ENCODE measurements at regions not wholly inside any gene's neighbourhood (a gene's known extent, or its start where the extent isn't known, plus 50 kb on each side); places are given as distances from the start of the nearest gene placed in this dataset.

DNA sequence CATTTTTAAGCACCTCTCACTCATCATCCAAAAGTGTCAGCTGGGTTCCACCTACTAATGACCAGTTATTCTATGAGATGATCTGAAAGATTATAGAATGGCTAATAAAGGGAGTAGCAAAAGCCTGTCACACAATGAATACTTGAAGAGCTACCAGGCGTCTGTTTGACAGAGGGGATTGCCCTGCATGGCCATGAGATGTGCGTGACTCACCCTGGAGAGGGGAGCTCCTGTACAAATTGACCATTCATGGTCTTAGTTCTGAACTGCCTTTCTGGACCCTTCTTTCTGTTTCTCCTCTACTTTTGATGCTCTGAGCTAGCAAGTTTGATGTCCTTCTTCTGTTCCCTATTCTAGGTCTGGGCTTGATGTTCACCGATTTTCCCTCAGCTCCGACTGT, 85.2 kb upstream of the ABCD3 start:
- H3K9me3 Mint-ChIP-seq: no peaks in the 10 kb centered on the region
- H3K27me3 Mint-ChIP-seq: peaks cover 18% of the 10 kb centered on the region
- H3K4me3 Mint-ChIP-seq: no peak overlapping the region
- no peak for DNase-seq
- H3K27ac Mint-ChIP-seq: no peak overlapping the region
- H3K4me1 Mint-ChIP-seq: peaks cover 7% of the 10 kb centered on the region
- H3K36me3 Mint-ChIP-seq: no peaks in the 10 kb centered on the region

- Mint-ChIP-seq H3K27me3 (peaks cover 22% of the 10 kb centered on the region), H3K36me3 (no peaks in the 10 kb centered on the region), H3K4me1 (peaks cover 7% of the 10 kb centered on the region), H3K9me3 (no peaks in the 10 kb centered on the region), H3K27ac (no peak overlapping the region), H3K4me3 (no peak overlapping the region)
- DNase-seq: no peak
Measured at GRCh38 chr1:94332516-94332915, 85.7 kb upstream of the ABCD3 start.

DNA sequence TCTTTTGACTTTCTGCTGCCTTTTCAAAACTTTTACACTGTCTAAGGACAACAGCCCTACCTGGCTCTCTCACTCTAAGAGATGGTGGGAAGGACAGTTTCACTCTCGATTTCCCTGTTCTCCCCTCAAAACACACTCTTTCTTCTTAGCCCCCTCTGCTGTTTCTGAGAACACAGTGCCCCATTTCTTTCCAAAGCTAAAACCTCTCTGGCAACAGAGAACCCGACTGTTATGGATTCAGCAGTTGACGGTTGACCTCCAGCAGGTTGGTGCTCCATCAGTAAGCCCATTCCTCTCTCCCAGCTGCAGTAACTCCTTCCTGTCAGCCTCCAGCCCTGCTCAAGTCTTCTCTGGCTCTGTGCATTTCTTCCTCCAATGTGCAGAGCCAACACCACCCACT, 88.2 kb upstream of the ABCD3 start:
- Mint-ChIP-seq H3K36me3 (no peaks in the 10 kb centered on the region), H3K27me3 (peaks cover 41% of the 10 kb centered on the region), H3K27ac (no peak overlapping the region), H3K4me1 (peaks cover 10% of the 10 kb centered on the region), H3K4me3 (no peak overlapping the region), H3K9me3 (no peaks in the 10 kb centered on the region)
- no peak for DNase-seq

- DNase-seq: no peak
- Mint-ChIP-seq H3K9me3 (no peaks in the 10 kb centered on the region), H3K4me1 (peaks cover 10% of the 10 kb centered on the region), H3K27me3 (peaks cover 41% of the 10 kb centered on the region), H3K4me3 (no peak overlapping the region), H3K27ac (no peak overlapping the region), H3K36me3 (no peaks in the 10 kb centered on the region)
Measured at GRCh38 chr1:94329276-94329675, 88.9 kb upstream of the ABCD3 start.

DNA sequence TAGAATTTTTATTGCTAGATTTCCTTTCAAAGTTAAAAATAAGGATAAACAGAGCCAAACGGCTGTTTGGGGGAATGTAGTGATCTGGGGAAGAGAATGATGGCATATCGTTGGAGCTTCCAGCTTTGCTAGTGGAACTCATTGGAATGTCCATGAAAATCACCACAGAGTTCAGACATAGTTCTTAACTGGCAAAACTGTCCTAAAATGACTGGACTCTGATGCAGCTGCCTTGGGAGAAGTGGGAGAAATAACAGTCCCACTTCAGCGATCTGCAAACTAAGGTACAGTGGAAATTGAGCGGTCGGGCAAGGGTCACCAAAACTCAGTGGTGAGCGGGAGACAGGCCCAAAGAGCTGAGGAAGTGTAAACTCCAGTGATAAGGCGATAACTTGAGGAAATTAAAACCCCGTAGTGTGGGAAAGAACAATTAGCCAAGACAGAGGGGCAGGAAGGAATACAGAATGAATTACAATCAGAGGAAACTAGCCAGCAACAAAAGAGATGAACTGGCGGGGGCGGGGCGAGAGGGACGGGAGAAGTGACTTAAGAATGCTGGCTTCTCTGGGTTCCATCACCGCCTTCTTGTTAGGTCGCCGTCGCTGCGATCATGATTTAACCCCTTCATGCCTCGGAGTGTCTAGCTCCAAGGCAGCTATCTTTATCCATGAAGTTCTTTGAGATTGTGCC, 89.8 kb upstream of the ARHGAP29 start:
- H3K9me3 Mint-ChIP-seq: no peaks in the 10 kb centered on the region
- H3K4me1 Mint-ChIP-seq: peaks cover 10% of the 10 kb centered on the region
- no peak for DNase-seq
- H3K4me3 Mint-ChIP-seq: no peak overlapping the region
- H3K27ac Mint-ChIP-seq: no peak overlapping the region
- no peaks in the 10 kb centered on the region for H3K36me3 Mint-ChIP-seq
- H3K27me3 Mint-ChIP-seq: peaks cover 45% of the 10 kb centered on the region

GRCh38 chr1:94326329-94326728, 88.9 kb upstream of the ARHGAP29 start:
- H3K27me3 Mint-ChIP-seq: peaks cover 45% of the 10 kb centered on the region

DNA sequence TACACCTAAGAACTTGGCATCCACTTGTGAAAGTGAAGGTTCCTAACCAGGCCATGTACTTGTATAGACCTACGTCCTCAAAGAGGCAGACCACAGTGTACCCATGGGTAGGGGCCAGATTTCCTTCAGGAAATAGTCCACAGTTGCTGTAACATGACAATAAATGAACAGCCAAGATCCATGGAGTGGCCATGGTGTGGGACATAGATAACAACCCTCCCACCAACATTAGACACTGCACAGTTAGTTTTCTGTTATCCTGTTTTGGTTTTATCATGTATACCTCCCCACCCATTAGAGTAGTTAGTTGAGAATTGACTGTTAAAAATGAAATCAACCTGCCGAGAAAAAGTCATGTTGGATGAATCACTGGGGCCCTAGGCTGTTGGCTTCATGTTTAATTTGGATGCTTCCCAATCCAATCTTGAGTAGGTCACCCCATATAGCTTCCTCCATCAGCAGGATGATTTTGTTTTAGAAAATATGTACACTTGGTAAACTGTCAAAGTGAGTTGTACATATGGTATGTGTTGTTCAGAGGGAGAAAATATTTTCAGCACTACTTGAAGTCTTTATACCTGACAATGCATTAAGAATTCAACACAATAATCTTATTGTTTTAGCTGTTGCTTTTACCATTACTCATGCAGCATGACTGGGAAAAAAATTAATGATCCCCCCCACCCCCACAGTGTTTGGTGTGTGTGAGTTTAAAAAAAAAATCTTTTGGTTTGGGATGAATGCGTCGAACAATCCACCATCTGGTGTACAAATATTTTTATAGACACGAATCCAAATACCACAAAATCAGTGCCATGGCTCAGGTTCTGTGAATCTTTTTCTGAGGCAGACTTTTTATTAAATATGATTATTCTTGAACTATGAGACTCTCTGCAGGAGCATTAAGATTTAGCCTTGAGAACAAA, 88.3 kb upstream of the ARHGAP29 start:
- no peak overlapping the region for H3K4me3 Mint-ChIP-seq
- H3K4me1 Mint-ChIP-seq: peaks cover 10% of the 10 kb centered on the region
- H3K27me3 Mint-ChIP-seq: peaks cover 49% of the 10 kb centered on the region
- H3K9me3 Mint-ChIP-seq: no peaks in the 10 kb centered on the region
- no peak for DNase-seq
- no peaks in the 10 kb centered on the region for H3K36me3 Mint-ChIP-seq
- H3K27ac Mint-ChIP-seq: no peak overlapping the region

More at GRCh38 chr1:94326329-94326728, 88.9 kb upstream of the ARHGAP29 start:
- Mint-ChIP-seq H3K4me3 (no peak overlapping the region), H3K36me3 (no peaks in the 10 kb centered on the region), H3K27ac (no peak overlapping the region), H3K9me3 (no peaks in the 10 kb centered on the region), H3K4me1 (peaks cover 10% of the 10 kb centered on the region)
- DNase-seq: no peak

DNA sequence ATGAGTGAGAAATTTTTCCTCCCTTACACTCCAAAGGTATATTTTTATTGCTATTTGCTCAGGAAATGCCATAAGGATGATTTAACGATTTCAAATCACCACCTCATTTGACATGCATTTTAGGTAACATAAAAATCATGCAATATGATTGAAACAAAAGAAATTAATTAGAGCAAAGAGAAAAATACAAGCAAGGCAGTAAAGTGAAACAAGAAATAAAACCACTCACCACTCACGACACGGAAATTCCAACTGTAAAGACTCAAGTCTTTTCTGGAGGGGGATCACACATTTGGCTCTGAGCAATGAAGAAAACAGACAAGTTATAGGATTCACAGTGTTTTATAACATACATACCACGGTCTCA, 86.8 kb upstream of the ARHGAP29 start:
- H3K27ac Mint-ChIP-seq: no peak overlapping the region
- H3K36me3 Mint-ChIP-seq: no peaks in the 10 kb centered on the region
- H3K27me3 Mint-ChIP-seq: peaks cover 45% of the 10 kb centered on the region
- H3K9me3 Mint-ChIP-seq: no peaks in the 10 kb centered on the region
- no peak for DNase-seq
- peaks cover 3% of the 10 kb centered on the region for H3K4me1 Mint-ChIP-seq
- H3K4me3 Mint-ChIP-seq: no peak overlapping the region

GRCh38 chr1:94323311-94324177, 86.2 kb upstream of the ARHGAP29 start:
- no peaks in the 10 kb centered on the region for H3K9me3 Mint-ChIP-seq
- no peak overlapping the region for H3K27ac Mint-ChIP-seq
- DNase-seq: no peak
- H3K4me3 Mint-ChIP-seq: no peak overlapping the region
- H3K4me1 Mint-ChIP-seq: peaks cover 3% of the 10 kb centered on the region
- peaks cover 42% of the 10 kb centered on the region for H3K27me3 Mint-ChIP-seq
- no peaks in the 10 kb centered on the region for H3K36me3 Mint-ChIP-seq

DNA sequence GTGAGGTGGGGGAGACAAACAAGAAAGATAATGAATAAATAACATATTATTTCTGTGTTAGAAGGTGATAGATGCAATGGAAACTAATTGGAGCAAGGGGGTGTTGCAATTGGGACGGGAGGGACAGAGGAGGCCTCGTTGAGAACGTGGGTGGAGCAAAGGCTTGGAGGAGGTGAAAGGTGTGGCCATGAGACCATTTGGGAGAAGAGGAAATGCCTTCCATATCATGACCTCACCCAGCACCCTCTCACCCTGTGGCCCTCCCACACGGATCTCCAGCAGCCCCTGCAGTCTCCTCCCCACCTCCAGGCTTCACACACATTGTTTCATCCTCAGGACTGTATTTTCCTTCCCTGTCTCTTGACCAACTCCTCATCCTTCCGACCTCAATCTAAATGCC, 85.3 kb upstream of the ARHGAP29 start:
- H3K4me1 Mint-ChIP-seq: peaks cover 3% of the 10 kb centered on the region

DNA sequence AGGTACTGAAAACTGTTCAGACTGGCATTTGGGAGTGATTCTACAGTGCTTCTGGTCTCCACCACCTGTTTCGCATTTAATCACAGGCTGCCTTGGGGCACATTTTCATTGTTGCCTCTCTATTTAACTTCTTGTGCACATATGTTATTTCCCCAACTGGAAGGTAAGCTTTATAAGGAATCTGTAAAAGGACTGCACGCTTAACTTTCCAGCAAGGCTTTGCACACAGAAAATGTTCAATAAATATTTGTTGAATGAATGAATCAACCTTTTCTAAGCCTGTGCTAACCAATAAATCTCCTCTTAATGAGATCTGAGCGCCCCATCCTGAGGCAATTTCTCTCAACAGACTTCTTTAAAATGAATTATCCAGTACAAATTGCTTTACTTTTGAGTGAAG, 84.3 kb upstream of the ARHGAP29 start:
- Mint-ChIP-seq H3K4me1 (no peaks in the 10 kb centered on the region), H3K27ac (no peak overlapping the region), H3K27me3 (peaks cover 24% of the 10 kb centered on the region), H3K36me3 (no peaks in the 10 kb centered on the region), H3K9me3 (no peaks in the 10 kb centered on the region), H3K4me3 (no peak overlapping the region)
- no peak for DNase-seq

More for the DNA sequence above, 85.3 kb upstream of the ARHGAP29 start:
- no peak overlapping the region for H3K27ac Mint-ChIP-seq
- H3K9me3 Mint-ChIP-seq: no peaks in the 10 kb centered on the region
- peaks cover 34% of the 10 kb centered on the region for H3K27me3 Mint-ChIP-seq
- H3K36me3 Mint-ChIP-seq: no peaks in the 10 kb centered on the region
- no peak for DNase-seq
- H3K4me3 Mint-ChIP-seq: no peak overlapping the region

DNA sequence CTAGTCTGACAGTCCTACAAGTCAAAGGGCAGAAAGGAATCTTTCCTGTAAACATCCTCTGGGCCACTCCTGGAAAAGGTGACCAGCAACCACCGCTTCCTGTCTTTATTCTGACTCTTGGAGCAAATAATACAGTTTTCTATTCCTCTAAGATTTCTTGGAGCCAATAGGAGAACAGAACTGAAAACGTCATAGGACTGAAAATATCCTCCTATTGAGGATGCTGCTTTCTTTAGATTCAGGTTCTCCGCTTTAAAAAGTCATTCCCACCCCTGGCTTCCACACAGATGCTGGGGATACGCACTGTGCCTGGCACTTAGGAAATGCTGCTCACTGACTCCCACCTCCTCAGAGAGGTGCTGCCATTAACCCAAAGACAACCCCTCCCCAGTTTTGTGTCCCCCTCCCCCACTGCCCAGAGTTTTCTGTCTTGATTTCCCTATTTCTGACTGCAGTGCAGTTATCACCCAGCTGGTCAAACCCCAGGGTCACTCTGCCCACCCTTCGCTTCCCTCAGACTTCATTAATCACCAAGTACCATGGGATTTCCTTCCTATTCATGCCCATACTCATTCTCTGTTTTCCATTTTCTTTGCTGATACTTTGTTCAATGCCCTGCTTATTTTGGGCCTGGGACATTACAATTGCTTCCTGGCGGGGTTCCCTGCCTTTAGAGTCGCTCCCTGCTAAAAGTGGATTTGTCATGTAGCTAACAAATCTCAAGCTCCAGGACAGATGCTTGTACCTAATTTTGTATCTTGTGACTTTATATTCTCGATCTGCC, 82.1 kb upstream of the ARHGAP29 start:
- H3K27ac Mint-ChIP-seq: no peak overlapping the region
- no peak for DNase-seq
- no peaks in the 10 kb centered on the region for H3K36me3 Mint-ChIP-seq
- H3K4me3 Mint-ChIP-seq: no peak overlapping the region
- no peaks in the 10 kb centered on the region for H3K4me1 Mint-ChIP-seq
- H3K27me3 Mint-ChIP-seq: peaks cover 13% of the 10 kb centered on the region
- no peaks in the 10 kb centered on the region for H3K9me3 Mint-ChIP-seq

- no peaks in the 10 kb centered on the region for H3K4me1 Mint-ChIP-seq
- no peak overlapping the region for H3K27ac Mint-ChIP-seq
- no peaks in the 10 kb centered on the region for H3K36me3 Mint-ChIP-seq
- no peaks in the 10 kb centered on the region for H3K9me3 Mint-ChIP-seq
- DNase-seq: no peak
- no peak overlapping the region for H3K4me3 Mint-ChIP-seq
- H3K27me3 Mint-ChIP-seq: peaks cover 13% of the 10 kb centered on the region
Measured at GRCh38 chr1:94318505-94319030, 81.2 kb upstream of the ARHGAP29 start.

- Mint-ChIP-seq H3K4me1 (no peaks in the 10 kb centered on the region), H3K27me3 (peaks cover 10% of the 10 kb centered on the region), H3K36me3 (no peaks in the 10 kb centered on the region), H3K27ac (no peak overlapping the region), H3K4me3 (no peak overlapping the region), H3K9me3 (no peaks in the 10 kb centered on the region)
- DNase-seq: no peak
Measured at GRCh38 chr1:94317790-94318188, 80.4 kb upstream of the ARHGAP29 start.
